ENCODE measurements at regions not wholly inside any gene's neighbourhood (a gene's known extent, or its start where the extent isn't known, plus 50 kb on each side); places are given as distances from the start of the nearest gene placed in this dataset.

GRCh38 chr1:10924030-10924429, 88.4 kb upstream of the TARDBP start:
- no peaks in the 10 kb centered on the region for H3K27me3 ChIP-seq (ENCODE audit: control insufficient read depth in 2 of 2, insufficient read depth in 2 of 2, low read length in 2 of 2)
- Mint-ChIP-seq H3K27ac (no peak overlapping the region), H3K9me3 (peaks cover 5 to 8% (median 7%) of the 10 kb centered on the region in 7 donors), H3K4me3 (no peak overlapping the region), H3K36me3 (no peaks in the 10 kb centered on the region), H3K4me1 (no peaks in the 10 kb centered on the region), H3K27me3 (ENCODE audit: low read depth in 3 of 3) (peaks cover 0 to 6% (median 2%) of the 10 kb centered on the region in 3 donors)
- no CpG with 5 or more reads among the region's 4 CpGs for WGBS (ENCODE audit: insufficient coverage)
- no peak overlapping the region for H3K4me3 ChIP-seq (replicated peaks in 1 of 3; ENCODE audit: low read depth in 2 of 3, low read length in 3 of 3)
- H3K36me3 ChIP-seq (replicated peaks in 1 of 2; ENCODE audit: control insufficient read depth in 1 of 2, insufficient read depth in 2 of 2, low read length in 2 of 2): no peaks in the 10 kb centered on the region
- intact Hi-C loops (cut with micrococcal nuclease): no loop called here
- no peaks in the 10 kb centered on the region for H3K4me1 ChIP-seq (ENCODE audit: control insufficient read depth in 1 of 2, insufficient read depth in 2 of 2, low read length in 2 of 2)
- H2AFZ ChIP-seq (ENCODE audit: insufficient read depth, low read depth, low read length, poor library complexity, severe bottlenecking): no peak overlapping the region
- no peaks in the 10 kb centered on the region for H4K20me1 ChIP-seq (ENCODE audit: insufficient read depth, low read length)
- no peak for DNase-seq
- H3K79me2 ChIP-seq (ENCODE audit: insufficient read depth, low read length): no peaks in the 10 kb centered on the region
- peaks cover 6 to 8% of the 10 kb centered on the region in 2 donors for H3K9me3 ChIP-seq (replicated peaks in 1 of 2; ENCODE audit: control insufficient read depth in 1 of 2, insufficient read depth in 1 of 2, low read length in 2 of 2)
- no peak overlapping the region for H3K9ac ChIP-seq (ENCODE audit: insufficient read depth, low read length, poor library complexity, severe bottlenecking)
- no peak overlapping the region for H3K4me2 ChIP-seq (replicated peaks; ENCODE audit: extremely low read depth, low read length, poor library complexity, severe bottlenecking)
- TF ChIP-seq, protein P1, sequence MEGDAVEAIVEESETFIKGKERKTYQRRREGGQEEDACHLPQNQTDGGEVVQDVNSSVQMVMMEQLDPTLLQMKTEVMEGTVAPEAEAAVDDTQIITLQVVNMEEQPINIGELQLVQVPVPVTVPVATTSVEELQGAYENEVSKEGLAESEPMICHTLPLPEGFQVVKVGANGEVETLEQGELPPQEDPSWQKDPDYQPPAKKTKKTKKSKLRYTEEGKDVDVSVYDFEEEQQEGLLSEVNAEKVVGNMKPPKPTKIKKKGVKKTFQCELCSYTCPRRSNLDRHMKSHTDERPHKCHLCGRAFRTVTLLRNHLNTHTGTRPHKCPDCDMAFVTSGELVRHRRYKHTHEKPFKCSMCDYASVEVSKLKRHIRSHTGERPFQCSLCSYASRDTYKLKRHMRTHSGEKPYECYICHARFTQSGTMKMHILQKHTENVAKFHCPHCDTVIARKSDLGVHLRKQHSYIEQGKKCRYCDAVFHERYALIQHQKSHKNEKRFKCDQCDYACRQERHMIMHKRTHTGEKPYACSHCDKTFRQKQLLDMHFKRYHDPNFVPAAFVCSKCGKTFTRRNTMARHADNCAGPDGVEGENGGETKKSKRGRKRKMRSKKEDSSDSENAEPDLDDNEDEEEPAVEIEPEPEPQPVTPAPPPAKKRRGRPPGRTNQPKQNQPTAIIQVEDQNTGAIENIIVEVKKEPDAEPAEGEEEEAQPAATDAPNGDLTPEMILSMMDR (IDR thresholded peaks at IDR 0.05): no peak
- no peak overlapping the region for H3K27ac ChIP-seq (ENCODE audit: low read depth in 1 of 2, low read length in 2 of 2)

DNA sequence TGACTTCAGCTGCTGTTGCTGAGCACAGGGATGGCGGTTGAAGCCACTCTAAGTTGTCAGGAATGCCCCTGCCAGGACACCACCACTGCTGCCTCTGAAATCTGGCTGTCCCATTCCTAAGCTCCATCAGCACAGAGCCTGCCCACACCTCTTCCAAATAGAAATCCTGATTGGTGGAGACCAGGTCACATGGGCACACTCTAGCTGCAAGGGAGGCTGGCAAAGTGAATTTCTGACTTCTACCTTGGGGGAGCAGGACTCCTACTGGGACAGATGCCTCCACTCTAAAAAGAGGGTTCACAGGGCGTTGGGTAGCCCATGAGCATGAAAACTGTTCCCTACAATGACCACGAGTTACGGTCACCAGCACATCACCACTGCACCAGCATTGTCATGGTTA, 83.8 kb upstream of the TARDBP start:
- H3K4me3 ChIP-seq (replicated peaks in 1 of 3; ENCODE audit: low read depth in 2 of 3, low read length in 3 of 3): no peak overlapping the region
- TF ChIP-seq, protein P1 (IDR thresholded peaks at IDR 0.05): no peak
- intact Hi-C loops (cut with micrococcal nuclease): no loop called here
- no peak overlapping the region for H3K4me3 Mint-ChIP-seq
- no peaks in the 10 kb centered on the region for H3K79me2 ChIP-seq (ENCODE audit: insufficient read depth, low read length)
- no peak for DNase-seq
- no peak overlapping the region for H3K4me2 ChIP-seq (replicated peaks; ENCODE audit: extremely low read depth, low read length, poor library complexity, severe bottlenecking)
- no peak overlapping the region for H3K27ac ChIP-seq (ENCODE audit: low read depth in 1 of 2, low read length in 2 of 2)
- no peaks in the 10 kb centered on the region for H3K36me3 ChIP-seq (replicated peaks in 1 of 2; ENCODE audit: control insufficient read depth in 1 of 2, insufficient read depth in 2 of 2, low read length in 2 of 2)
- H3K27me3 ChIP-seq (ENCODE audit: control insufficient read depth in 2 of 2, insufficient read depth in 2 of 2, low read length in 2 of 2): no peaks in the 10 kb centered on the region
- H3K9me3 ChIP-seq (replicated peaks in 1 of 2; ENCODE audit: control insufficient read depth in 1 of 2, insufficient read depth in 1 of 2, low read length in 2 of 2): peaks cover 6 to 11% of the 10 kb centered on the region in 2 donors
- no peaks in the 10 kb centered on the region for H3K36me3 Mint-ChIP-seq
- H3K9ac ChIP-seq (ENCODE audit: insufficient read depth, low read length, poor library complexity, severe bottlenecking): no peak overlapping the region
- H3K4me1 Mint-ChIP-seq: peaks cover 3% of the 10 kb centered on the region
- H3K9me3 Mint-ChIP-seq: peaks cover 5 to 14% (median 10%) of the 10 kb centered on the region in 7 donors
- no peak overlapping the region for H2AFZ ChIP-seq (ENCODE audit: insufficient read depth, low read depth, low read length, poor library complexity, severe bottlenecking)
- H4K20me1 ChIP-seq (ENCODE audit: insufficient read depth, low read length): no peaks in the 10 kb centered on the region
- peaks cover 0 to 3% (median 2%) of the 10 kb centered on the region in 3 donors for H3K27me3 Mint-ChIP-seq (ENCODE audit: low read depth in 3 of 3)
- 100% methylated on average over 1 of the region's 4 CpGs for WGBS (ENCODE audit: insufficient coverage)
- H3K4me1 ChIP-seq (ENCODE audit: control insufficient read depth in 1 of 2, insufficient read depth in 2 of 2, low read length in 2 of 2): no peaks in the 10 kb centered on the region
- H3K27ac Mint-ChIP-seq: no peak overlapping the region

Data from CD14-positive monocyte (primary cell).